ENCODE measurements at regions not wholly inside any gene's neighbourhood (a gene's known extent, or its start where the extent isn't known, plus 50 kb on each side); places are given as distances from the start of the nearest gene placed in this dataset.

GRCh38 chr15:79527821-79528220 lies 95.7 kb downstream of the MINAR1 start:
- TF ChIP-seq CTCF (tag by site-specific recombination; IDR thresholded peaks at IDR 0.05) (no peak), ZNF274 (IDR thresholded peaks at IDR 0.05; ENCODE audit: low read length) (no peak), ZNF274 (tag by site-specific recombination; IDR thresholded peaks at IDR 0.05; ENCODE audit: borderline replicate concordance) (no peak), ZNF350 (tag by site-specific recombination; IDR thresholded peaks at IDR 0.05) (no peak), ZNF184 (tag by site-specific recombination; IDR thresholded peaks at IDR 0.05) (no peak), ZNF549 (tag by site-specific recombination; IDR thresholded peaks at IDR 0.05) (no peak), ZFP37 (tag by site-specific recombination; IDR thresholded peaks at IDR 0.05) (no peak), ZSCAN30 (tag by site-specific recombination; IDR thresholded peaks at IDR 0.05) (no peak)
